GM19455 (cell line): ENCODE measurements at regions not wholly inside any gene's neighbourhood (a gene's known extent, or its start where the extent isn't known, plus 50 kb on each side); places are given as distances from the start of the nearest gene placed in this dataset.
A peak's percentile ranks its signal among the peaks of the same experiment; 100 is the strongest.

Source experiments
- ATAC-seq: cut with Tn5 transposase; IDR thresholded peaks from one replicate; pipeline ENCODE4 v1.9.1; 2021; ENCODE audit not compliant: unreplicated experiment

GRCh38 chr4:110878413-110878812 lies 255.5 kb upstream of the PITX2 start:
- no peak for ATAC-seq

- ATAC-seq = no peak
Observed at GRCh38 chr4:110878956-110879355, 256.1 kb upstream of the PITX2 start.

GRCh38 chr4:110886270-110886669 lies 263.4 kb upstream of the PITX2 start:
- no peak for ATAC-seq

- no peak for ATAC-seq
Observed at GRCh38 chr4:110886856-110887255, 264.0 kb upstream of the PITX2 start.

- no peak for ATAC-seq
Observed at GRCh38 chr4:110897784-110898183, 274.9 kb upstream of the PITX2 start.

- ATAC-seq = peak; percentile 86
Observed at GRCh38 chr4:110898290-110898689, 275.4 kb upstream of the PITX2 start.

- ATAC-seq = no peak
Observed at GRCh38 chr4:110900213-110900769, 277.4 kb upstream of the PITX2 start.

GRCh38 chr4:110902500-110902899 lies 279.6 kb upstream of the PITX2 start:
- ATAC-seq = no peak

- no peak for ATAC-seq
Observed at GRCh38 chr4:110904435-110905065, 281.7 kb upstream of the PITX2 start.

GRCh38 chr4:110905367-110905766 lies 282.5 kb upstream of the PITX2 start:
- no peak for ATAC-seq

- no peak for ATAC-seq
Observed at GRCh38 chr4:110907801-110908313, 285.0 kb upstream of the PITX2 start.

GRCh38 chr4:110914791-110915190 lies 291.9 kb upstream of the PITX2 start:
- no peak for ATAC-seq

- ATAC-seq = no peak
Observed at GRCh38 chr4:110915301-110915700, 292.4 kb upstream of the PITX2 start.

GRCh38 chr4:110916505-110916904 lies 293.6 kb upstream of the PITX2 start:
- no peak for ATAC-seq

GRCh38 chr4:110917835-110918234 lies 295.0 kb upstream of the PITX2 start:
- ATAC-seq = no peak

GRCh38 chr4:110920990-110921389 lies 298.1 kb upstream of the PITX2 start:
- no peak for ATAC-seq

- no peak for ATAC-seq
Observed at GRCh38 chr4:110924761-110925160, 301.9 kb upstream of the PITX2 start.

GRCh38 chr4:110926841-110927400 lies 304.0 kb upstream of the PITX2 start:
- no peak for ATAC-seq

- ATAC-seq = no peak
Observed at GRCh38 chr4:110933341-110933740, 310.5 kb upstream of the PITX2 start.

GRCh38 chr4:110944501-110944900 lies 321.6 kb upstream of the PITX2 start:
- ATAC-seq = no peak

GRCh38 chr4:110945600-110945999 lies 322.7 kb upstream of the PITX2 start:
- ATAC-seq = no peak

- no peak for ATAC-seq
Observed at GRCh38 chr4:110949542-110949941, 326.7 kb upstream of the PITX2 start.

GRCh38 chr4:110950731-110951130 lies 327.9 kb upstream of the PITX2 start:
- no peak for ATAC-seq
